RWPE1 (cell line): ENCODE measurements at regions not wholly inside any gene's neighbourhood (a gene's known extent, or its start where the extent isn't known, plus 50 kb on each side); places are given as distances from the start of the nearest gene placed in this dataset.

ENCODE experiments used
- CTCF ChIA-PET: fragments of 350-600 bp; sonication (Branson Sonifier 250); formaldehyde crosslinking; extraction: SDS; loops from one replicate; lab custom pipeline; 2021; lab: Yijun Ruan, JAX
- POLR2A ChIA-PET: fragments of 400-600 bp; formaldehyde crosslinking; extraction: SDS; loops from one replicate; lab custom pipeline; 2020; ENCODE audit warnings: antibody characterized with exemption; ENCODE audit not compliant: low non-redundant PET; lab: Yijun Ruan, JAX
- DNase-seq: peaks from one replicate; pipeline ENCODE4 v3.0.0; 2012; ENCODE audit warnings: low spot score
- H3K27ac ChIP-seq: fragments of 450-650 bp; 2 replicates; pipeline ENCODE4 v1.5.1; 2017
- TF ChIP-seq, protein P1 (sequence below): fragments of 450-650 bp; conservative IDR thresholded peaks from 2 replicates; pipeline ENCODE4 v1.5.1; 2017; ENCODE audit warnings: low read depth, mild to moderate bottlenecking

DNA sequence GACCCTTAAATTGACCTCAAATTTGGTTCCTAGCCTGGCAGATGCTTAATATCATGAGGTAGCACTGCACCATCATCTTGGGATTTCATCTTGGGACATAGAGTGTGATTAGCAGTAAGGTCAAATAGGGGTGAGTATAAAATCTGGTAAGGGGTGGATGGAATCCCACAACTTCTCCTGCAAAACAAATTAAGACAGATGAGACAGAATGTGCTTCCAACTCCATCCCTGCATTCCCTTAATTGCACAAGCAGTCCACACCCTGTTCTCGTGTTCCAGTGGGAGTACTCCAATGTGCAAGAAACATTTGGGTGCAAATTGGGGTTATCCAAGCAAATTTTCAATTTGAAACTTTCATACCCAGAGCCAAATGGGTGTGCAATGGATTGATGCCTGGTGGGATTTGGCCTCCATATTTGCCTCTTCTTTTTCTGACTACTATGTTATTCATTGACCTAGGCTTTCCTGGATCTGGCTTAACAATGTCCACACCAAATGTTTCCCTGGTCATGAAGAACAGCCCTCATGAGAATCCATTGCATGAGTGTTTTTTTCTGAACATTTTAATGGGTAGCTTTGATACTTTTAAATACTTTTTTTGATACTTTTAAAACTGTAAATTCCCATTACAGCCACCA lies 785.0 kb upstream of the TSPY4 start:
- ChIA-PET CTCF (no interaction called here), POLR2A (no interaction called here)
- H3K27ac ChIP-seq = no peak overlapping the region
- TF ChIP-seq, protein P1, sequence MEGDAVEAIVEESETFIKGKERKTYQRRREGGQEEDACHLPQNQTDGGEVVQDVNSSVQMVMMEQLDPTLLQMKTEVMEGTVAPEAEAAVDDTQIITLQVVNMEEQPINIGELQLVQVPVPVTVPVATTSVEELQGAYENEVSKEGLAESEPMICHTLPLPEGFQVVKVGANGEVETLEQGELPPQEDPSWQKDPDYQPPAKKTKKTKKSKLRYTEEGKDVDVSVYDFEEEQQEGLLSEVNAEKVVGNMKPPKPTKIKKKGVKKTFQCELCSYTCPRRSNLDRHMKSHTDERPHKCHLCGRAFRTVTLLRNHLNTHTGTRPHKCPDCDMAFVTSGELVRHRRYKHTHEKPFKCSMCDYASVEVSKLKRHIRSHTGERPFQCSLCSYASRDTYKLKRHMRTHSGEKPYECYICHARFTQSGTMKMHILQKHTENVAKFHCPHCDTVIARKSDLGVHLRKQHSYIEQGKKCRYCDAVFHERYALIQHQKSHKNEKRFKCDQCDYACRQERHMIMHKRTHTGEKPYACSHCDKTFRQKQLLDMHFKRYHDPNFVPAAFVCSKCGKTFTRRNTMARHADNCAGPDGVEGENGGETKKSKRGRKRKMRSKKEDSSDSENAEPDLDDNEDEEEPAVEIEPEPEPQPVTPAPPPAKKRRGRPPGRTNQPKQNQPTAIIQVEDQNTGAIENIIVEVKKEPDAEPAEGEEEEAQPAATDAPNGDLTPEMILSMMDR = no peak
- DNase-seq = no peak

DNA sequence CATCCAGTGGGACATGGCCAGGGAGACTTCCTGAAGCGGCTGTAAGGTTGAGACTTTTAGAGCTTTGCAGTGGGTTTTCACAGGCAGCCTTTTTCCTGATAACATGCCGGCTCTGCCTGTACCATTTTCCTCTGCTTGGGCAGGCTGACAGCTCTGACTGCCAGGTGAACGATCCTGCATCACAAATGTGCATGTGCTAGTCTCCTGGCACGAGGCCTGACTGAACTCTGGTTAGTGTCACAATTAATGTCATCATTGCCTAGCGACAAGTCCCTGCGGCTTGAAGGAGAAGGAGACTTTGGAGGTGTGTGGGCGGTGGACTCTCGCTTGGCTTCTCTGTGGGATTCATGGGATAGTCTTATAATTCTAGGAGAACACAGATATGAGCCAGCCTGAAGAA lies 783.6 kb upstream of the TSPY4 start:
- POLR2A ChIA-PET = no interaction called here
- TF ChIP-seq, protein P1 = no peak
- no peak for DNase-seq
- H3K27ac ChIP-seq = no peak overlapping the region
- CTCF ChIA-PET = no interaction called here

DNA sequence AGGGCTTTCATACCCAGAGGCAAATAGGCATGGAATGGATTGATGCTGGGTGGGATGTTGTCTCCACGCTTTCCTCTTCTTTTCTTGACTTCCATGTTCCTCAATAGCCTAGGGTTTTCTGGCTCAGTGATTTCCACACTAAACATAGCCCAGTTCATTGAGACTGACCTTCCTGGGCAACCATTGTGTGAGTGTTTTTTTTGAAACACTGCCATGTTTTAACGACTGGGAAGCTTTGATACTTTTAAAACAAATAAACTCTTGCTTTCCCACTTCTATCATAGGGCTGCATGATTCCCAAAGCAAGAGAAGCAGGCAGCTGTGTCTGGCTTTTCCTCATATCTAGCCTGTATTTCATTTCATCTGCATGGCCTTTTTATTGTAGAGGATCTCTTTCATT lies 775.9 kb upstream of the TSPY4 start:
- no peak overlapping the region for H3K27ac ChIP-seq
- CTCF ChIA-PET = no interaction called here
- DNase-seq = no peak
- TF ChIP-seq, protein P1 = no peak
- POLR2A ChIA-PET = no interaction called here

- TF ChIP-seq, protein P1 = no peak
- ChIA-PET POLR2A (no interaction called here), CTCF (no interaction called here)
- no peak overlapping the region for H3K27ac ChIP-seq
- DNase-seq = no peak
Measured at GRCh38 chrY:8562456-8563090, 774.7 kb upstream of the TSPY4 start.

- DNase-seq = no peak
- TF ChIP-seq, protein P1 = no peak
- ChIA-PET POLR2A (no interaction called here), CTCF (no interaction called here)
- H3K27ac ChIP-seq = no peak overlapping the region
Measured at GRCh38 chrY:8564421-8564820, 772.8 kb upstream of the TSPY4 start.

DNA sequence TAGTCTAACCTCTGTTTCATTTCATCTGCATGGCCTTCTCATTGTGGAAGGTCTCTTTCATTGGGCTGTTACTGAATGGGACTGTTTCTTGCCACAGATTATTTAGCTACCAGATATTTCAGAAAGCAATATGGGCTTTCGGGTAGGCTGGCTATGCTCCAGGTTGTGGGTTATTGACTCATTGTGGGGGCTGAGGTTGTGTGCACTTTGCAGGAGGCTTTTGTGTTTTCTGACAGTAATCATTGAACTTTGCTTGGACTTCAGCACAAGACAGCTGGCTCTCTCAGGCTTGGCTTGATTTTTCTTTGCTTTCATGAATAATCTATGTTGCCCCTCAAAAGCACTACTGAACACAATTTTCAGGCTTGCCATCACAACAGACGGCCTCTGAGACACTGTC lies 771.1 kb upstream of the TSPY4 start:
- DNase-seq = no peak
- POLR2A ChIA-PET = no interaction called here
- H3K27ac ChIP-seq = no peak overlapping the region
- TF ChIP-seq, protein P1 = no peak
- CTCF ChIA-PET = no interaction called here
